ENCODE measurements at regions not wholly inside any gene's neighbourhood (a gene's known extent, or its start where the extent isn't known, plus 50 kb on each side); places are given as distances from the start of the nearest gene placed in this dataset.

DNA sequence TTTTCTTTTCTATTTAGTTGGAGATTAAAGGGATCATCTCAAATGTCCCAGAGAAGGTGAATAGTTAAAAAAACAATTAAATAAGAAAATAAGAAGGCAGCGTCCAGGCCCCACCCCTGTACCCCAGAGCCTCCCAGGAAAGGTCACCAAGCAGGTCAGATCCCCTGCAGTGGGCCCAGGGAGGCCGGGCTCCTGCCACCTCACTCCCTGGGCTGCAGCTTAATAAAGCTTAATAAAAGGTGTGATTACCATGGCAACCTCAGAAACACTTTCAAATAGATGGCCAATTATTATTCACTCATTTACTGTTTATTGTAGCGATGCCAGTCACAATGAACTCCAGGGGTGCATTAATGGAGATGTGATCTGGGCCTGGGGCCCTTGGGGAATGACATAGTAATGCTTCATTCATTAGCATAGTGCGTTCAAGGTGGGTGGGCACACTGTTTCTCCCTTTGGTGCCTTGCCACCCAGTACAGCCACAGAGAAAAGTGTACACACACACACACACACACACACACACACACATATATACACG, 386.2 kb downstream of the CADM1 start:
- TF ChIP-seq, protein P1, sequence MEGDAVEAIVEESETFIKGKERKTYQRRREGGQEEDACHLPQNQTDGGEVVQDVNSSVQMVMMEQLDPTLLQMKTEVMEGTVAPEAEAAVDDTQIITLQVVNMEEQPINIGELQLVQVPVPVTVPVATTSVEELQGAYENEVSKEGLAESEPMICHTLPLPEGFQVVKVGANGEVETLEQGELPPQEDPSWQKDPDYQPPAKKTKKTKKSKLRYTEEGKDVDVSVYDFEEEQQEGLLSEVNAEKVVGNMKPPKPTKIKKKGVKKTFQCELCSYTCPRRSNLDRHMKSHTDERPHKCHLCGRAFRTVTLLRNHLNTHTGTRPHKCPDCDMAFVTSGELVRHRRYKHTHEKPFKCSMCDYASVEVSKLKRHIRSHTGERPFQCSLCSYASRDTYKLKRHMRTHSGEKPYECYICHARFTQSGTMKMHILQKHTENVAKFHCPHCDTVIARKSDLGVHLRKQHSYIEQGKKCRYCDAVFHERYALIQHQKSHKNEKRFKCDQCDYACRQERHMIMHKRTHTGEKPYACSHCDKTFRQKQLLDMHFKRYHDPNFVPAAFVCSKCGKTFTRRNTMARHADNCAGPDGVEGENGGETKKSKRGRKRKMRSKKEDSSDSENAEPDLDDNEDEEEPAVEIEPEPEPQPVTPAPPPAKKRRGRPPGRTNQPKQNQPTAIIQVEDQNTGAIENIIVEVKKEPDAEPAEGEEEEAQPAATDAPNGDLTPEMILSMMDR (IDR thresholded peaks at IDR 0.05; ENCODE audit: insufficient read depth, low read length, poor library complexity, severe bottlenecking): no peak
- TF ChIP-seq EZH2phosphoT487 (conservative IDR thresholded peaks at IDR 0.05; ENCODE audit: low read length): no peak

All from SU-DHL-6 (cell line).